Right lobe of liver (tissue), 6 donors: ENCODE measurements at regions not wholly inside any gene's neighbourhood (a gene's known extent, or its start where the extent isn't known, plus 50 kb on each side); places are given as distances from the start of the nearest gene placed in this dataset.

ENCODE experiments used
- ATAC-seq, 4 donors: fragments of 200-7000 bp; cut with Tn5 transposase; one replicate each; pipeline ENCODE4 v1.9.1; 2020; ENCODE audit warnings: mild to moderate bottlenecking in 4 of 4, moderate library complexity in 4 of 4
- DNase-seq, 3 donors: peaks; one replicate each; pipeline ENCODE4 v3.0.0-alpha.2; 2020
- H3K27ac ChIP-seq, 3 donors: fragments of 200-600 bp; one replicate each; pipeline ENCODE4 v1.8.0; 2022
- H3K27me3 ChIP-seq, 2 donors: fragments of 200-600 bp; one replicate each; pipeline ENCODE4 v1.8.0; 2022
- H3K36me3 ChIP-seq, 4 donors: fragments of 200-600 bp; sonication (generic) in 1 of 4; one replicate each; pipeline versions ENCODE4 v1.5.1 to v1.8.0; 2017 to 2022; ENCODE audit warnings: control low read depth in 1 of 4
- H3K4me1 ChIP-seq, 4 donors: fragments of 200-600 bp; sonication (generic) in 1 of 4; one replicate each; pipeline versions ENCODE4 v1.5.1 to v1.8.0; 2017 to 2022; ENCODE audit warnings: control low read depth in 1 of 4
- H3K4me3 ChIP-seq, 3 donors: fragments of 200-600 bp; one replicate each; pipeline ENCODE4 v1.8.0; 2022
- H3K9me3 ChIP-seq, 4 donors: fragments of 200-600 bp; sonication (generic) in 1 of 4; one replicate each; pipeline versions ENCODE4 v1.5.1 to v1.8.0; 2017 to 2022; ENCODE audit warnings: control low read depth in 1 of 4
- CTCF ChIP-seq, 4 donors: fragments of 200-600 bp in 3 of 4; fragments of 450-650 bp in 1 of 4; IDR thresholded peaks; one replicate each; pipeline versions ENCODE4 v1.5.1 to v1.8.0; 2016 to 2022; ENCODE audit warnings: antibody characterized with exemption in 4 of 4, mild to moderate bottlenecking in 2 of 4
- POLR2A ChIP-seq: fragments of 450-650 bp; IDR thresholded peaks from one replicate; pipeline ENCODE4 v1.6.1; 2017; ENCODE audit warnings: antibody characterized with exemption, mild to moderate bottlenecking
- WGBS: methylation state at CpG from one replicate; pipeline ENCODE4 v1.1.6; 2018; ENCODE audit warnings: low coverage, low lambda C conversion rate; ENCODE audit not compliant: insufficient coverage; ENCODE audit errors: missing lambda C conversion rate; 5-methylcytosine and 5-hydroxymethylcytosine counted together
- intact Hi-C, 2 donors: fragments of 100-400 bp; cut with DNase I; formaldehyde crosslinking; loops; one replicate each; pipeline versions ENCODE4 v1.11.2 to v1.14.1; 2022
- donor health status: DM: no; HTN: yes; CAD: no.
- donor health status: DM: no; HTN: no; CAD: no.
- donor health status: DM: no; HTN: no; CAD: no.
- donor health status: DM: no; HTN: yes; CAD: no.
- donor health status: DM: no; HTN: yes; CAD: no.

GRCh38 chr15:96851613-96852012 is 521.1 kb downstream of the NR2F2 start:
- 46% methylated on average over 3 of the region's 3 CpGs for WGBS
- Histone ChIP-seq H3K4me3 (no peak overlapping the region), H3K36me3 (no peaks in the 10 kb centered on the region), H3K4me1 (no peaks in the 10 kb centered on the region), H3K27ac (no peak overlapping the region), H3K9me3 (no peaks in the 10 kb centered on the region), H3K27me3 (no peaks in the 10 kb centered on the region)
- intact Hi-C loops = no loop called here
- no peak for TF ChIP-seq POLR2A
- TF ChIP-seq CTCF (IDR thresholded peaks at IDR 0.05) = no peak
- ATAC-seq (no peak), DNase-seq (no peak)

- no peak for TF ChIP-seq POLR2A
- TF ChIP-seq CTCF (IDR thresholded peaks at IDR 0.05) = no peak
- Histone ChIP-seq H3K27me3 (no peaks in the 10 kb centered on the region), H3K4me1 (no peaks in the 10 kb centered on the region), H3K4me3 (no peak overlapping the region), H3K36me3 (no peaks in the 10 kb centered on the region), H3K27ac (no peak overlapping the region), H3K9me3 (no peaks in the 10 kb centered on the region)
- DNase-seq (no peak), ATAC-seq (no peak)
- WGBS = 74% methylated on average over 6 of the region's 9 CpGs
- intact Hi-C loops = no loop called here
These were observed 528.2 kb downstream of the NR2F2 start for GRCh38 chr15:96858694-96859093.

- H3K27me3 ChIP-seq = no peaks in the 10 kb centered on the region
- 33% methylated on average over 4 of the region's 4 CpGs for WGBS
- no peak overlapping the region for H3K4me3 ChIP-seq
- no peak for ATAC-seq
- no peak overlapping the region for H3K27ac ChIP-seq
- H3K36me3 ChIP-seq = no peaks in the 10 kb centered on the region
- H3K4me1 ChIP-seq = no peaks in the 10 kb centered on the region
- no peaks in the 10 kb centered on the region for H3K9me3 ChIP-seq
- intact Hi-C loops = no loop called here
- TF ChIP-seq CTCF (IDR thresholded peaks at IDR 0.05) (no peak), POLR2A (no peak)
- no peak for DNase-seq
These were observed 530.2 kb downstream of the NR2F2 start for GRCh38 chr15:96860741-96861140.

- no peak for ATAC-seq
- 51% methylated on average over 2 of the region's 8 CpGs for WGBS
- Histone ChIP-seq H3K4me1 (no peaks in the 10 kb centered on the region), H3K27me3 (no peaks in the 10 kb centered on the region), H3K9me3 (no peaks in the 10 kb centered on the region), H3K4me3 (no peak overlapping the region), H3K36me3 (no peaks in the 10 kb centered on the region), H3K27ac (no peak overlapping the region)
- no peak for DNase-seq
- intact Hi-C loops = no loop called here
- no peak for TF ChIP-seq POLR2A
- TF ChIP-seq CTCF (IDR thresholded peaks at IDR 0.05) = no peak
These were observed 537.5 kb downstream of the NR2F2 start for GRCh38 chr15:96867992-96868391.

GRCh38 chr15:96869122-96869521 is 538.6 kb downstream of the NR2F2 start:
- no peaks in the 10 kb centered on the region for H3K36me3 ChIP-seq
- H3K4me3 ChIP-seq = no peak overlapping the region
- intact Hi-C loops = no loop called here
- DNase-seq = no peak
- ATAC-seq = no peak
- 92% methylated on average over 1 of the region's 1 CpG for WGBS
- H3K27me3 ChIP-seq = no peaks in the 10 kb centered on the region
- no peaks in the 10 kb centered on the region for H3K4me1 ChIP-seq
- no peak overlapping the region for H3K27ac ChIP-seq
- TF ChIP-seq POLR2A = no peak
- TF ChIP-seq CTCF (IDR thresholded peaks at IDR 0.05) = no peak
- no peaks in the 10 kb centered on the region for H3K9me3 ChIP-seq
